Dedifferentiated amniotic fluid mesenchymal stem cell (primary cell): ENCODE measurements at regions not wholly inside any gene's neighbourhood (a gene's known extent, or its start where the extent isn't known, plus 50 kb on each side); places are given as distances from the start of the nearest gene placed in this dataset.

Experiments
- DNase-seq: peaks from one replicate; pipeline ENCODE4 v3.0.0-alpha.2; 2016; ENCODE audit errors: extremely low spot score

- no peak for DNase-seq
Observed at GRCh38 chr1:95431235-95431634, 197.2 kb downstream of the RWDD3 start.

DNA sequence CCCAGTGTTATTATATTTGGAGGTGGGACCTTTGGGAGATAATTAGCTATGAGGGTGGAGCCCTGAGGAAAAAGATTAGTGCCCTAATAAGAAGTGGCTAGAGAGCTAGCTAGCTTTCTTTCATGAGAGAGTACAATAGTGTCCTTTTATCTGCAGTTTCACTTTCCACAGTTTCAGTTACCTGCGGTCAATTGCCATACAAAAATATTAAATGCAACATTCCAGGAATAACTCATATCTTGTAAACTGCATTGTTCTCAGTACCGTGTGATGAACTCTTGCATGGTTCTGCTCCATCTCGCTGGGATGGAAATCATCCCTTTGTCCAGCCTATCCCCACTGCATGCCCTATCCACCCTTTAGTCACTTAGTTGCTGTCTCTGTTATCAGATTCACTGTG is 201.6 kb downstream of the RWDD3 start:
- DNase-seq: no peak

DNA sequence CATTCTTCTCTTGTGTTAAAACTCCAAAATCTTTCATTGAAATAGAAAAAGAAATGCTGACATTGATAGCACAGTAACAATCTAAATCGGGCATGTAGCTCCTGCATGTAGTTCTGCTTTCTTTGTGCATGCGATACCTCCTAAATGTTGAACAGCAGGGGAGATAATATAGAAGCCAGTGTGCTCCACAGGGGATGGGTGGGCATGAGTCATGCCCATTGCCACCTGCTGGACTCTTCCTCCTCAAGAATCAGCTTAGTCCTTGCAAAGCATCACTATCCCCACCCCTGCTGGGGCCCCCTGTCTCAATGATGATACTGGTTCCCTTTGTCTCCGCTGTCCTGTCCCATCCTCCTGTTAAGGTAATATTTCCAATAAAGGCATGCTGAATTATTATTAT is 203.0 kb downstream of the RWDD3 start:
- DNase-seq: no peak

- no peak for DNase-seq
Observed at GRCh38 chr1:95437781-95438180, 203.8 kb downstream of the RWDD3 start.

DNA sequence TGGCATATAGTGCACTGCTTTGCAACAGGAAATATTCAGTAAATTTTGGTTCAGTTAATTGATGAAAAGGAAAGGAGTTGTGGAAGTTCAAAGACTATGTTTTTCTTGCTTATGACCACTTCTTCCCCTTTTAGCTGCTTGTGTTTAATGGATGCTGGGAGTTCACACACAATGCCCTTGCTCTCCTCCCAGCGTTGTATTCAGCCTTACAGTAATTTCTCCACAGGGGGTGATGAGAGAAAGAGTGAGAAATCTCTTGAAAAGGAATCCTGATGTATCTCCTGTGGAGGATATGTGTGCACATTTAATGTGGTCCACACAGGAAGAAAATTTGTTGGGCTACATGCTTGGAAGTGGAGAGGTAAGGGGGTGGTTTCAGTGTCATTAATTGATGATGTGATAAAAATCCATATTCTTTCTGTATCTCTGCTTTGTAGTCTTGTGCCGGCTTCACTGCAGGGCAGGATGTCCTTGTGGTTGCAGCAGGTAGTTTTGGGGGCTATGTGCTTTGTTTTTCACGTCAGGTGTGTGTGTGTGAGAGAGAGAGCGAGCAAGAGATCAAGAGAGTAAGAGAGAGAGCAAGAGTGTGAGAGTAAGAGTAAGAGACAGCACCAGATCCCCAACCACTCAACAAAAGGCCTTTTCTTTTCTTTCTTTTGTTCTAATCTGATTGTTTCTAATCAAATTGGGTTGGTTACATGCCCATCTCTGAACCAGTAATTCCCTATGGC is 204.4 kb downstream of the RWDD3 start:
- no peak for DNase-seq

DNA sequence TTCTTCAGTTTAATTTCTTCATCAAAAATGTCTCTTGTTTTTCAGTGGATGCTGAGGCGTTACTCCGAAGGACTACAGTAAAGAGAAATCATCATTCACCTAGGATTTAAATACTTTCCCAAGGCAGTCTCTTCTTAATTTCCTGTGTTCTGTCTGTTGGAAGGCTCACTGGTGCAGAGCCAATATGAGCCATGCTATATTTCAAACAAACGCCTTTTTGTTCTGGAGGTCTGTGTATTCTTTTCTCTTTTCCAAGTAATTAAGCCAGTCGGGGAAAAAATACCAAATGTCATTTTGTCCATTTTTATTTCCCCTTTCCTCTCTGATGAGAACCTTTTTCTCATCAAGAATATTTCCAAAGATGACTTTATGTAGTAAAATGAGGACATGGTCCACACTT is 206.5 kb downstream of the RWDD3 start:
- no peak for DNase-seq

DNA sequence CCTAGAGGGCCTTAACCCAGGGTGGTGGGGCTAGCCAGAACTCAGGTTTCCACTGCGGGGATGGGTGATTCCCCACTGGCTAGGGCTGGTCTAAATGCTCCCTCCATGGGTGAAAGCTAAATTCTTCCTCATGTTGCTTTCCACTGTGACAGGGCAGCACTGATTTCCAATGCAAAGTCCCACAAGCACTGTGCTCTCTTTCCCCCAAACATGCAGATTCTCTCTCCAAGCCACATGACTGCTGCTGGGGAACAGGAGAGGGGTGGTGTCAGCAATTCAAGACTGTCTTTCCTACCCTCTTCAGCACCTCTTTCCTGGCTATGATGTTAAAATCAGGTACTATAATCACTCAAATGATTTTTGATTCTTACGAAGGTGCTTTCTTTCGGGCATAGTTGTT is 215.5 kb downstream of the RWDD3 start:
- no peak for DNase-seq

DNA sequence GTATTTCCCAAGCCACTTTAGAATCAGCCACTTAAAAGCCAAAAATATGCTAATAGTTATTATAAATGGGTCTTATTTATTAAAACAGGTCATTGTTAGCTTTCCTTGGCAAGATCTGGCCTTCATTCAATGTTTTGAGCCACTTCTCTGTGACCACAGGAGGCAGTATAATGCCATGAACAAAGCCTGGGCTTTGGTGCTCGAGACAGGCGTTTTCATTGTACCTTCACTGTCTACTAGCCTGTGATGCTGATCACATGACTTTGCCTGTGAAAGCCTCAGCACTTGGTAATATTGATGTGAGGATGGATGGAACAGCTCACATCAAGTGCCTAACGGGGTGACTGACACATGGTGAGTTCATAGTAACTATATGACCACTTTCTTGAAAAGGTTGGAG is 217.0 kb downstream of the RWDD3 start:
- no peak for DNase-seq

- no peak for DNase-seq
Observed at GRCh38 chr1:95451904-95452303, 217.9 kb downstream of the RWDD3 start.

- no peak for DNase-seq
Observed at GRCh38 chr1:95453053-95453452, 219.0 kb downstream of the RWDD3 start.

DNA sequence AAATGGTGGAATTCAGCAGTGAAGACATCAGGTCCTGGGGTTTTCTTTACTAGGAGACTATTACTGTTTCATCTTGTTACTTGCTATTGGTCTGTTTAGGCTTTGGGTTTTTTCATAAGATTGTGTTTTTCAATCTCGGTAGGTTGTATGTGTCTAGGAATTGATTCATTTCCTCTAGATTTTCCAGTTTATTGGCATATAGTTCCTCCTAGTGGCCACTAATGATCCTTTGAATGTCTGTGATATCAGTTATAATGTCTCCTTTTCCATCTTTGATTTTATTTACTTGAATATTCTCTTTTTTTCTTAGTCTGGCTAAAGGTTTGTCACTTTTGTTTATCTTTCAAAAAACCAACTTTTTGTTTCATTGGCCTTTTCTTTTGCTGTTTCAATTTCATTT is 233.0 kb downstream of the RWDD3 start:
- DNase-seq: no peak

- DNase-seq: no peak
Observed at GRCh38 chr1:95475686-95476457, 241.9 kb downstream of the RWDD3 start.

GRCh38 chr1:95496307-95496706 is 262.3 kb downstream of the RWDD3 start:
- no peak for DNase-seq

DNA sequence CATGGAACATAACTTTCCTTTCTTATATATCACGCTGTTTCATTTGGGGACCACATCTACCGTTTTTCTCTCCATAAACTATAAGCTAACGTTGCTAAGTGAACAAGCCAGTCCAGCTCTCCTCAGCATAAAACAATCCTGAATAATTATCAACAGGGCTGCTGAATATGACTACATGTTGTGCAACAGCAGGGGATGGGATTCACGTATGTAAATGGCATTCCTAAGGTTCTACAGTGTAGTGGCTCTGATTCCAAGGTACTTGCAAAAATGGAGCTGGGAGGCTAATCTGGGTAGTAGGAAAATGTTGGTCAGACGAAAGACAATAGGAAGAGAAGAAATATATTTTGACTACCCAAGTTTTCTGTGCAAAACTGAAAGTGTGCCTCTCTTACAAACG is 262.8 kb downstream of the RWDD3 start:
- no peak for DNase-seq

- no peak for DNase-seq
Observed at GRCh38 chr1:95497566-95497965, 263.6 kb downstream of the RWDD3 start.

DNA sequence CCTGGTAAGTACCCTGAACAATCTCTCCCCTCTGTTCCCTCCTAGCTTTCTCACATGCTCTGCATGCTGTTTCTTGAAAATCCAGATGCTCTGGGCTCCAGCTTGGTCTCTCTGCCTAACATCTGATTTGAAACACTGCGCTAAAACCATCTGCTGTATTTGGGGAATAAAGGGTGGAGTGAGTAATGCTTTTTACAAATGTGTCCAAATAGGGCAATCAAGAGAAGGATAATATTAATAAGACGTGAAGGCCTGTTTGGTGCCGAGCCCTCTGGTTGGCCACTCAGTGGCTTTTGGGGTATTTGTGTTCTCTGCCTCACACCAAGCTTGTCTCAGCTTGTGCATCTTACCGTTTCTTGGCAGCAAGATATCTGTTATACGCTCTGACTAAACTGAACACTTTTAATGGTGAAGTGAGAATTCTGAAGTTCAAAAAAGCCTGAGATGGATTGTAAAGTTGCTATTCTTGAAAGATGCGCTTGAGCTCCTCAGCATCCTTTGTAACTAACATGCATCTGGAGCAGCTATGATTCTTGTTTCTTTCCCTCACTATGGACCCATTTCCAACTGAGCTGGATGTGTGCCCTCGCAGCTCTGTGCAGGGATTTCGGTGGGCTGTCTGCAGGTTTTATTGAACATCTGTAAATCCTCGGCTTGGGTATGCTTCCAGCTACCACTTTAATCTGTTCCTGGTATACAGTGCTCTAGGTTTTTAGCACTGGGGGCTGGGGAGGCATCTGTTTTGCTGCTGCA is 269.4 kb downstream of the RWDD3 start:
- DNase-seq: no peak

DNA sequence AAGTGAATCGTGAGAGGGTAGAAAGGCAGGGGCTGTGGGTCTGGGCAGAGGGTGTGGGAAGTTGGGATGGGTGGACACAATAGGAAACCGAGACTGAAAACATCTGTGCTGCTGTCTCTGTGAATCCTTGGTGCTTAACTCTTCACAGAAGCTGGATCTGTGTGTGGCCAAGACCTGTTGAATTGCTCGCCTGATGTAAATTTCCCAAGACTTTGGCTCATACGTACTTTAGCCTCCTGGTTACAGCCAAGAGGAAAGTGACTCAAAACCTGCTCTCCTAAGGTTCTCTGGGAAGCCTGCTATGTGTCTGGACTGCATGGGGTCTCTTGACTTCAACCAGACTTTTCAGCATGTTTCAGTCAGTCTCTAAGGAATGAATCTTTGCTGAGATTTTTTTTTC is 270.3 kb downstream of the RWDD3 start:
- no peak for DNase-seq

DNA sequence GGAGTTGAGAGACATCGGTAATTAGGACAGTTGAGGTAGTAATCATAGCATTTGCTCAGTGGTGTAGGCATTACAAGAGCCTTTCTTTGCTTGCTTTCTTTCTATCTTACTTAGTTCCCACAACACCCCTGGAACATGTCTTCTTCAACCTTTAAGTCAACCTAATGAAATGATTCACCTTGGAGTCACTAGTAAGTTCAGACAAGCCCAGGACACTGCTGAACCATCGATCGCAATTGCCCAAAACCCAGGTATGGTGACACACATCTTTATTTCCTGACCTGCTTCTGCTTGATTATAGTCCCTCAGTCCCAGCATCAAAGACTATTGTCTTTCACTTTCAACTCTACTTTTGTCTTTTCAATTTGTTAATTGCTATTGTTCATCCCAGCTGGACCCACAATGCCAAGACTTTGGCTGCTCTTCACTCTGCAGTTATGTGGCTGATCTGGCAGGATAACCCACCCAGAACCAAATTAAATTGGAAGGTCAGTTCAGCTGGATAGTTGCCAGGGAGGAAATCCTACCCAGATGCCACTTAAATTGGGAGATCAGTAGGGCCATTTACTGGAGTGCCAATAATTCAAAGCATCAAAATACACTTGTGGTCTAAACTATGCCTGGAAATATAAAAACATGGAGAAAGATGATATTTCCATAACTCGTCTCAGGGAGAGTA is 272.9 kb downstream of the RWDD3 start:
- no peak for DNase-seq

- DNase-seq: no peak
Observed at GRCh38 chr1:95509989-95510388, 276.0 kb downstream of the RWDD3 start.

DNA sequence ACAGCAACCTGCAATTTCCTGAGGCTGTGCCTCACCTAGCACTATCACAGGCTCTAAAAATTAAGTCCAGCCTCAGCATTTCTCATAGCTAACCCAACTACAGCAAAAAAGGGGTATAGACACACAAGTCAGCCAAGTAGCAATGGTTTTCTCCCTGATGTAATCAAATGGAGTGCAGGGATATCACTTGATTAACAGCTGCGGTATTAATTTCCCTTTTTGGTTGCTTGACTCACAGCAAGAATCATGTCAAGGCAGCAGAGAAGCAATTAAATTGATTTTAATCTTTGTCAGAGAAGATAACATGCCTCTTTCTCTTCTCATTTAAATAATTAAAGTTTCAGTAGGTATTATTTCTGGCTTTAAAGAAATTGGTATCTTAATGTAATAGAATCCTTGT is 278.9 kb downstream of the RWDD3 start:
- DNase-seq: no peak

GRCh38 chr1:95517506-95517905 is 283.5 kb downstream of the RWDD3 start:
- DNase-seq: no peak

DNA sequence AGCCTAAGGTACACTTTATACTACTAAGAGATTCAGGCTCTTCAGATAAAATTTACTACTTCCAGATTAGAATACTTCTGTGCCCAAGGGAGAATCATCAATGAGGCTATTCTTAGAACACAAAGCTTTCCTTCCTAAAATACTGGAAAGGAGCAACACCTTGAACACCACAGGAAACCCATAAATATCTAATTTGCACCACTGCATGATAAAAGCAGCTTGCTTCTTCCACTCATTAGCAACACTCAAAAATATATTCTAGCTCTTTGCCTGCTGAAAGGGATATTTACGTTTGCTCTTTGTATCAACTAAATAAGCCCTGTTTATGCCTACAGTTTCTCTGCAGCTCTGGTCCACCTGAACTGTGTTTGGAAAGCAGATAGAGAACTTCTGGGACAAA is 284.3 kb downstream of the RWDD3 start:
- no peak for DNase-seq
